Activated CD4-positive, alpha-beta T cell treated with anti-CD3 and anti-CD28 coated beads, Interleukin-2, Interleukin-4, amounts not matched to agents 100 ng/mL and 50 ng/mL, durations not matched to agents 16 hours and 8 hours (primary cell): ENCODE measurements at regions not wholly inside any gene's neighbourhood (a gene's known extent, or its start where the extent isn't known, plus 50 kb on each side); places are given as distances from the start of the nearest gene placed in this dataset.
A peak's percentile ranks its signal among the peaks of the same experiment; 100 is the strongest.
"Not testable (repeated sequence)": the region's sequence is repeated elsewhere in the genome, so short reads cannot be mapped to it uniquely, and the experiment has no call there.

Source experiments
- DNase-seq: peaks from one replicate; pipeline ENCODE4 v3.0.0-alpha.2; 2020; ENCODE audit warnings: low spot score

GRCh38 chrX:41003506-41004270 lies 81.6 kb upstream of the USP9X start:
- DNase-seq: no peak

GRCh38 chrX:41005445-41005992 lies 79.7 kb upstream of the USP9X start:
- DNase-seq: no peak

GRCh38 chrX:41009850-41010846 lies 75.1 kb upstream of the USP9X start:
- peak; percentile 46 for DNase-seq

GRCh38 chrX:41014776-41015360 lies 70.4 kb upstream of the USP9X start:
- peak; percentile 44 for DNase-seq

GRCh38 chrX:41017785-41018184 lies 67.5 kb upstream of the USP9X start:
- not testable (repeated sequence) for DNase-seq

GRCh38 chrX:41018391-41019040 lies 66.7 kb upstream of the USP9X start:
- not testable (repeated sequence) for DNase-seq

GRCh38 chrX:41019041-41019392 lies 66.2 kb upstream of the USP9X start:
- DNase-seq: no peak

GRCh38 chrX:41022566-41022965 lies 62.7 kb upstream of the USP9X start:
- peak; percentile 19 for DNase-seq

GRCh38 chrX:41023098-41023497 lies 62.1 kb upstream of the USP9X start:
- DNase-seq: no peak

GRCh38 chrX:41024335-41024734 lies 60.9 kb upstream of the USP9X start:
- DNase-seq: not testable (repeated sequence)

GRCh38 chrX:41024755-41025154 lies 60.5 kb upstream of the USP9X start:
- DNase-seq: no peak

- DNase-seq: no peak
Observed at GRCh38 chrX:41025926-41026701, 59.1 kb upstream of the USP9X start.

GRCh38 chrX:41026702-41027078 lies 58.6 kb upstream of the USP9X start:
- DNase-seq: no peak

- no peak for DNase-seq
Observed at GRCh38 chrX:41029332-41029731, 55.9 kb upstream of the USP9X start.

GRCh38 chrX:41031256-41031967 lies 53.8 kb upstream of the USP9X start:
- DNase-seq: no peak

GRCh38 chrX:41033299-41033698 lies 51.9 kb upstream of the USP9X start:
- no peak for DNase-seq

GRCh38 chrX:41034902-41035301 lies 50.3 kb upstream of the USP9X start:
- not testable (repeated sequence) for DNase-seq
